Astrocyte (in vitro differentiated cells and primary cell): ENCODE measurements at regions not wholly inside any gene's neighbourhood (a gene's known extent, or its start where the extent isn't known, plus 50 kb on each side); places are given as distances from the start of the nearest gene placed in this dataset.
"Not testable (repeated sequence)": the region's sequence is repeated elsewhere in the genome, so short reads cannot be mapped to it uniquely, and the experiment has no call there.

Experiments
- DNase-seq: peaks from one replicate; pipeline ENCODE4 v3.0.0-alpha.2; 2010; ENCODE audit warnings: low read depth
- FAIRE-seq: peaks from 2 replicates; lab custom pipeline; 2011; peaks lifted over from hg19 to GRCh38; lab: Jason Lieb, UNC
- H2AFZ ChIP-seq: 2 replicates; pipeline ENCODE4 v1.6.0; 2012; ENCODE audit warnings: low read depth, low read length, inconsistent platforms
- H3K27ac ChIP-seq: 2 replicates; pipeline ENCODE4 v1.5.1; 2011; ENCODE audit warnings: low read depth, low read length, inconsistent platforms
- H3K27me3 ChIP-seq: 2 replicates; pipeline ENCODE4 v1.6.0; 2011; ENCODE audit warnings: low read length, inconsistent platforms; ENCODE audit not compliant: insufficient read depth
- H3K36me3 ChIP-seq: 2 replicates; pipeline ENCODE4 v1.5.1; 2011; ENCODE audit warnings: low read length, inconsistent platforms; ENCODE audit not compliant: insufficient read depth
- H3K4me1 ChIP-seq: 2 replicates; pipeline ENCODE4 v1.5.1; 2011; ENCODE audit warnings: low read length, inconsistent platforms; ENCODE audit not compliant: insufficient read depth
- H3K4me2 ChIP-seq: 2 replicates; pipeline ENCODE4 v1.6.0; 2012; ENCODE audit warnings: low read length, inconsistent platforms
- H3K4me3 ChIP-seq: 2 replicates; pipeline ENCODE4 v1.5.1; 2011; ENCODE audit warnings: low read depth, mild to moderate bottlenecking, low read length, inconsistent platforms; ENCODE audit not compliant: insufficient read depth
- H3K79me2 ChIP-seq: 2 replicates; pipeline ENCODE4 v1.6.0; 2012; ENCODE audit warnings: mild to moderate bottlenecking, low read length, inconsistent platforms; ENCODE audit not compliant: insufficient read depth
- H3K9ac ChIP-seq: 2 replicates; pipeline ENCODE4 v1.6.0; 2012; ENCODE audit warnings: mild to moderate bottlenecking, low read length, inconsistent platforms
- H3K9me3 ChIP-seq: 2 replicates; pipeline ENCODE4 v1.5.1; 2012; ENCODE audit warnings: low read depth, mild to moderate bottlenecking, low read length, inconsistent platforms; ENCODE audit not compliant: insufficient read depth
- H4K20me1 ChIP-seq: 2 replicates; pipeline ENCODE4 v1.6.0; 2012; ENCODE audit warnings: low read length, inconsistent platforms; ENCODE audit not compliant: insufficient read depth
- H3K27ac Mint-ChIP-seq: one replicate; pipeline ENCODE4 v1.8.0; 2021; ENCODE audit warnings: mild to moderate bottlenecking, mixed read lengths; ENCODE audit not compliant: unreplicated experiment
- H3K27me3 Mint-ChIP-seq: one replicate; pipeline ENCODE4 v1.8.0; 2021; ENCODE audit warnings: low read depth, mixed read lengths; ENCODE audit not compliant: unreplicated experiment
- H3K36me3 Mint-ChIP-seq: one replicate; pipeline ENCODE4 v1.8.0; 2021; ENCODE audit warnings: low read depth, mixed read lengths; ENCODE audit not compliant: unreplicated experiment
- H3K4me1 Mint-ChIP-seq: one replicate; pipeline ENCODE4 v1.8.0; 2021; ENCODE audit warnings: low read depth, mixed read lengths; ENCODE audit not compliant: unreplicated experiment
- H3K4me3 Mint-ChIP-seq: one replicate; pipeline ENCODE4 v1.8.0; 2021; ENCODE audit warnings: mild to moderate bottlenecking, moderate library complexity, mixed read lengths; ENCODE audit not compliant: unreplicated experiment
- H3K9me3 Mint-ChIP-seq: one replicate; pipeline ENCODE4 v1.8.0; 2021; ENCODE audit warnings: mild to moderate bottlenecking, mixed read lengths; ENCODE audit not compliant: unreplicated experiment
- CTCF ChIP-seq: IDR thresholded peaks from 2 replicates; pipeline ENCODE4 v1.5.1; 2011; ENCODE audit warnings: low read depth, mild to moderate bottlenecking, inconsistent platforms, low read length, moderate library complexity; ENCODE audit not compliant: insufficient read depth
- EZH2 ChIP-seq: IDR thresholded peaks from 2 replicates; pipeline ENCODE4 v1.6.1; 2012; ENCODE audit warnings: mild to moderate bottlenecking, low read length, inconsistent platforms; ENCODE audit not compliant: insufficient read depth

- H3K36me3 ChIP-seq: no peaks in the 10 kb centered on the region
- H3K79me2 ChIP-seq: no peaks in the 10 kb centered on the region
- H3K27me3 ChIP-seq: no peaks in the 10 kb centered on the region
- TF ChIP-seq EZH2 (no peak), CTCF (no peak)
- peaks cover 6% of the 10 kb centered on the region for H3K4me1 Mint-ChIP-seq
- no peak overlapping the region for H3K4me2 ChIP-seq
- no peak overlapping the region for H3K27ac Mint-ChIP-seq
- H3K4me1 ChIP-seq: no peaks in the 10 kb centered on the region
- DNase-seq (no peak), FAIRE-seq (no peak)
- H4K20me1 ChIP-seq: no peaks in the 10 kb centered on the region
- no peaks in the 10 kb centered on the region for H3K36me3 Mint-ChIP-seq
- peaks cover 4% of the 10 kb centered on the region for H3K9me3 Mint-ChIP-seq
- no peaks in the 10 kb centered on the region for H3K9me3 ChIP-seq
- no peak overlapping the region for H3K4me3 ChIP-seq
- H2AFZ ChIP-seq: no peak overlapping the region
- no peak overlapping the region for H3K9ac ChIP-seq
- no peak overlapping the region for H3K4me3 Mint-ChIP-seq
- H3K27ac ChIP-seq: no peak overlapping the region
- peaks cover 14% of the 10 kb centered on the region for H3K27me3 Mint-ChIP-seq
These were observed 412.4 kb downstream of the NTRK2 start for GRCh38 chr9:85081963-85082362.

GRCh38 chr9:85079349-85079748, 409.8 kb downstream of the NTRK2 start:
- Histone ChIP-seq H3K9ac (no peak overlapping the region), H3K79me2 (no peaks in the 10 kb centered on the region), H3K9me3 (no peaks in the 10 kb centered on the region), H4K20me1 (no peaks in the 10 kb centered on the region), H3K36me3 (no peaks in the 10 kb centered on the region), H3K27ac (no peak overlapping the region), H2AFZ (no peak overlapping the region), H3K4me1 (no peaks in the 10 kb centered on the region), H3K27me3 (no peaks in the 10 kb centered on the region), H3K4me2 (no peak overlapping the region), H3K4me3 (no peak overlapping the region)
- Mint-ChIP-seq H3K4me1 (no peaks in the 10 kb centered on the region), H3K36me3 (no peaks in the 10 kb centered on the region), H3K4me3 (no peak overlapping the region), H3K9me3 (peaks cover 4% of the 10 kb centered on the region), H3K27me3 (peaks cover 14% of the 10 kb centered on the region), H3K27ac (no peak overlapping the region)
- no peak for DNase-seq
- no peak for TF ChIP-seq EZH2
- TF ChIP-seq CTCF: no peak
- FAIRE-seq: no peak

GRCh38 chr9:85077944-85078343, 408.4 kb downstream of the NTRK2 start:
- H3K79me2 ChIP-seq: no peaks in the 10 kb centered on the region
- no peaks in the 10 kb centered on the region for H3K9me3 ChIP-seq
- no peaks in the 10 kb centered on the region for H3K4me1 ChIP-seq
- no peaks in the 10 kb centered on the region for H3K4me1 Mint-ChIP-seq
- no peak overlapping the region for H2AFZ ChIP-seq
- no peaks in the 10 kb centered on the region for H4K20me1 ChIP-seq
- no peak overlapping the region for H3K9ac ChIP-seq
- H3K27me3 Mint-ChIP-seq: peaks cover 14% of the 10 kb centered on the region
- FAIRE-seq (no peak), DNase-seq (no peak)
- no peak overlapping the region for H3K4me3 ChIP-seq
- H3K36me3 Mint-ChIP-seq: no peaks in the 10 kb centered on the region
- H3K4me2 ChIP-seq: no peak overlapping the region
- H3K27me3 ChIP-seq: no peaks in the 10 kb centered on the region
- H3K27ac ChIP-seq: no peak overlapping the region
- H3K27ac Mint-ChIP-seq: no peak overlapping the region
- H3K9me3 Mint-ChIP-seq: peaks cover 3% of the 10 kb centered on the region
- TF ChIP-seq EZH2: no peak
- H3K36me3 ChIP-seq: no peaks in the 10 kb centered on the region
- no peak overlapping the region for H3K4me3 Mint-ChIP-seq

GRCh38 chr9:85077146-85077545, 407.6 kb downstream of the NTRK2 start:
- not testable (repeated sequence) for H3K4me2 ChIP-seq, H3K27me3 ChIP-seq, H3K9me3 ChIP-seq, FAIRE-seq, H3K9me3 Mint-ChIP-seq, H3K4me3 Mint-ChIP-seq, H3K4me3 ChIP-seq, H2AFZ ChIP-seq, DNase-seq, H3K9ac ChIP-seq, H3K4me1 Mint-ChIP-seq, H3K79me2 ChIP-seq, H4K20me1 ChIP-seq, H3K36me3 ChIP-seq, H3K36me3 Mint-ChIP-seq, H3K27ac Mint-ChIP-seq, H3K27ac ChIP-seq, H3K4me1 ChIP-seq
- H3K27me3 Mint-ChIP-seq: peaks cover 14% of the 10 kb centered on the region
